Tongue (tissue), 1 donor: ENCODE measurements at regions not wholly inside any gene's neighbourhood (a gene's known extent, or its start where the extent isn't known, plus 50 kb on each side); places are given as distances from the start of the nearest gene placed in this dataset. TPM values are rescaled to one million over a fixed set of nuclear protein-coding genes. Genes with fewer than 3 reads are reported as not detected.

Source experiments
- small RNA-seq: library from RNA; depleted of rRNA; stranded (forward); fragments of <200 nt; gene quantifications from one replicate; pipeline ENCODE3, GENCODE V24; 2014; ENCODE audit warnings: low replicate concordance

Small RNAs in the stretch of these regions (small RNA-seq; reads per million reads assigned to genes)
- gene RNU6-412P: not detected
